K562 (cell line): ENCODE measurements at regions not wholly inside any gene's neighbourhood (a gene's known extent, or its start where the extent isn't known, plus 50 kb on each side); places are given as distances from the start of the nearest gene placed in this dataset.

Experiments used
- HDAC2 ChIP-seq: fragments of 450-650 bp; IDR thresholded peaks from 2 replicates; pipeline ENCODE4 v1.6.1; 2016; ENCODE audit warnings: mild to moderate bottlenecking
- RBM14 ChIP-seq: fragments of 200-400 bp; formaldehyde crosslinking; IDR thresholded peaks from 2 replicates; pipeline ENCODE4 v1.6.1; 2018; ENCODE audit warnings: low read depth, mild to moderate bottlenecking, low read length, moderate library complexity, borderline replicate concordance; ENCODE audit not compliant: insufficient read depth
- ZNF12 ChIP-seq: sonication (generic); formaldehyde crosslinking; IDR thresholded peaks from 2 replicates; pipeline ENCODE4 v1.4.0; 2020; ENCODE audit warnings: mild to moderate bottlenecking, missing genetic modification reagents
- ZNF134 ChIP-seq: fragments of 250-450 bp; sonication (Bioruptor Pico); conservative IDR thresholded peaks from 2 replicates; pipeline ENCODE4 v1.4.0; 2020
- ZNF354B ChIP-seq: fragments of 250-450 bp; sonication (Bioruptor Pico); IDR thresholded peaks from 2 replicates; pipeline ENCODE4 v1.4.0; 2020
- ZNF699 ChIP-seq: fragments of 250-450 bp; sonication (Bioruptor Pico); IDR thresholded peaks from 2 replicates; pipeline ENCODE4 v1.8.0; 2021; ENCODE audit warnings: mild to moderate bottlenecking, moderate library complexity; ENCODE audit not compliant: insufficient replicate concordance
- ZNF77 ChIP-seq: fragments of 250-450 bp; sonication (Bioruptor Pico); IDR thresholded peaks from 2 replicates; pipeline ENCODE4 v1.5.0; 2020
- ZZZ3 ChIP-seq: fragments of 450-650 bp; IDR thresholded peaks from 2 replicates; pipeline ENCODE4 v1.6.1; 2016; ENCODE audit warnings: antibody characterized with exemption, mild to moderate bottlenecking, moderate library complexity
- TF ChIP-seq, protein P1 (sequence below): fragments of 250-450 bp; sonication (Bioruptor Pico); IDR thresholded peaks from 2 replicates; pipeline ENCODE4 v1.5.0; 2021

DNA sequence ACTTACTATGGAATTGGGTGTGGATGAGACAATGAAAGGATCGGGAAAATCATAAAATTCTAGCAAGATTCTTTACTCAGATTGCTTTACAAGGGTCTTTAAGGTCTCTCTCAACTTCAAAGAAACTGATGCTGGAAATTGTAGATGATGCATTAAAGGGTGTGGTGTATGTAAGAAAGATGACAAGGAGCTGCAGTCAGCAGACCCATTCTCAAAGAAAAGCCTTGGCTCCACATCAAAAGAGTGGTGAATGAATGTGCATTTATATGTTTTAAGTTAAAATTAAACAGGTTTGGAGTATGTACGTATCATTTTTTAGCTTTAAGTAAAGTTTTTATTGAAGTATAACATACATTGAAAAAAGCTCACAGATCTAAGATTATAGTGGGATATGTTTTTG, 194.5 kb downstream of the C12orf75 start:
- TF ChIP-seq ZNF77 (CRISPR knock-in tag) (no peak), RBM14 (no peak), ZNF354B (no peak), ZNF12 (no peak), ZNF699 (CRISPR knock-in tag) (no peak), HDAC2 (no peak), ZZZ3 (no peak), ZNF134 (CRISPR knock-in tag) (no peak)
- TF ChIP-seq, protein P1, sequence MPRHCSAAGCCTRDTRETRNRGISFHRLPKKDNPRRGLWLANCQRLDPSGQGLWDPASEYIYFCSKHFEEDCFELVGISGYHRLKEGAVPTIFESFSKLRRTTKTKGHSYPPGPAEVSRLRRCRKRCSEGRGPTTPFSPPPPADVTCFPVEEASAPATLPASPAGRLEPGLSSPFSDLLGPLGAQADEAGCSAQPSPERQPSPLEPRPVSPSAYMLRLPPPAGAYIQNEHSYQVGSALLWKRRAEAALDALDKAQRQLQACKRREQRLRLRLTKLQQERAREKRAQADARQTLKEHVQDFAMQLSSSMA (CRISPR knock-in tag), result no peak
